Endothelial cell of umbilical vein (primary cell): ENCODE measurements at regions not wholly inside any gene's neighbourhood (a gene's known extent, or its start where the extent isn't known, plus 50 kb on each side); places are given as distances from the start of the nearest gene placed in this dataset.

Experiments used
- BruUV-seq: library from RNA; stranded (reverse); fragments of 400-500 nt; replicated peaks from 2 replicates; lab custom pipeline; 2021; lab: Mats Ljungman, UMichigan
- CTCF ChIA-PET: fragments of 300-600, 350-600 bp; sonication (Branson Sonifier 250); formaldehyde crosslinking; loops from one replicate; lab custom pipeline; 2021; ENCODE audit warnings: antibody characterized with exemption, inconsistent platforms; lab: Charles Lee
- POLR2A ChIA-PET: fragments of 300-600, 350-600 bp; sonication (Branson Sonifier 250); formaldehyde crosslinking; loops from one replicate; lab custom pipeline; 2021; ENCODE audit warnings: antibody characterized with exemption, inconsistent platforms; lab: Charles Lee
- DNase-seq: peaks from one replicate; pipeline ENCODE4 v3.0.0-alpha.2; 2011; ENCODE audit warnings: low read depth, low spot score
- FAIRE-seq: peaks from 2 replicates; lab custom pipeline; 2011; peaks lifted over from hg19 to GRCh38; lab: Jason Lieb, UNC
- H2AFZ ChIP-seq: 2 replicates; pipeline ENCODE4 v1.6.0; 2012; ENCODE audit warnings: low read depth, low read length, control low read depth, inconsistent platforms
- H3K27ac ChIP-seq: 2 replicates; pipeline ENCODE4 v1.5.1; 2011; ENCODE audit warnings: low read depth, mild to moderate bottlenecking, control low read depth, low read length, moderate library complexity; ENCODE audit not compliant: insufficient read depth
- H3K27me3 ChIP-seq, 2 experiments: 2 replicates each; pipeline versions ENCODE4 v1.6.0 to v1.6.1; 2011; ENCODE audit warnings: low read length in 2 of 2, mixed read lengths in 1 of 2; ENCODE audit not compliant: control insufficient read depth in 2 of 2, insufficient read depth in 2 of 2
- H3K36me3 ChIP-seq, 2 experiments: 2 replicates in 1 of 2; 3 replicates in 1 of 2; pipeline ENCODE4 v1.5.1; 2011; ENCODE audit warnings: low read length in 2 of 2, mild to moderate bottlenecking in 1 of 2, moderate library complexity in 1 of 2; ENCODE audit not compliant: control insufficient read depth in 2 of 2, insufficient read depth in 2 of 2; ENCODE audit errors: extremely low read depth in 1 of 2
- H3K4me1 ChIP-seq: 3 replicates; pipeline ENCODE4 v1.5.1; 2011; ENCODE audit warnings: mild to moderate bottlenecking, low read length; ENCODE audit not compliant: control insufficient read depth, insufficient read depth; ENCODE audit errors: extremely low read depth
- H3K4me2 ChIP-seq: 2 replicates; pipeline ENCODE4 v1.6.1; 2011; ENCODE audit warnings: low read length, control low read depth, mixed read lengths; ENCODE audit not compliant: insufficient read depth
- H3K4me3 ChIP-seq, 3 experiments: fragments of 200-600 bp in 1 of 3; sonication (generic), shearing (Covaris generic) in 1 of 3; replicated peaks in 1 of 3; 2 replicates each; pipeline ENCODE4 v1.5.1; 2011 to 2016; ENCODE audit warnings: control low read depth in 3 of 3, low read length in 3 of 3, mild to moderate bottlenecking in 2 of 3, inconsistent platforms in 1 of 3, low read depth in 1 of 3, moderate library complexity in 1 of 3; ENCODE audit not compliant: insufficient read depth in 1 of 3
- H3K79me2 ChIP-seq: 2 replicates; pipeline ENCODE4 v1.6.0; 2012; ENCODE audit warnings: low read length, inconsistent platforms; ENCODE audit not compliant: control insufficient read depth, insufficient read depth
- H3K9ac ChIP-seq: replicated peaks from 2 replicates; pipeline ENCODE3; 2011; ENCODE audit warnings: low read length, control low read depth; ENCODE audit not compliant: insufficient read depth; ENCODE audit errors: extremely low read depth
- H3K9me1 ChIP-seq: replicated peaks from 3 replicates; pipeline ENCODE4 v1.6.0; 2011; ENCODE audit warnings: mild to moderate bottlenecking, low read length; ENCODE audit not compliant: control insufficient read depth, insufficient read depth; ENCODE audit errors: extremely low read depth
- H3K9me3 ChIP-seq: replicated peaks from 2 replicates; pipeline ENCODE4 v1.5.1; 2012; ENCODE audit warnings: low read length, inconsistent platforms; ENCODE audit not compliant: control insufficient read depth, insufficient read depth
- H4K20me1 ChIP-seq: replicated peaks from 2 replicates; pipeline ENCODE3; 2011; ENCODE audit warnings: mild to moderate bottlenecking, low read length; ENCODE audit not compliant: control insufficient read depth, insufficient read depth; ENCODE audit errors: extremely low read depth
- EZH2 ChIP-seq: IDR thresholded peaks from 2 replicates; pipeline ENCODE4 v1.6.1; 2012; ENCODE audit warnings: borderline replicate concordance, low read depth, mild to moderate bottlenecking, moderate library complexity, low read length, inconsistent platforms; ENCODE audit not compliant: severe bottlenecking
- FOS ChIP-seq: IDR thresholded peaks from 2 replicates; pipeline ENCODE4 v1.6.1; 2011; ENCODE audit warnings: mild to moderate bottlenecking, low read length, moderate library complexity, borderline replicate concordance; ENCODE audit not compliant: insufficient read depth
- GATA2 ChIP-seq: IDR thresholded peaks from 2 replicates; pipeline ENCODE4 v1.7.0; 2011; ENCODE audit warnings: low read depth, mild to moderate bottlenecking, moderate library complexity, mixed read lengths, low read length; ENCODE audit not compliant: insufficient read length, insufficient read depth
- JUN ChIP-seq: IDR thresholded peaks from 2 replicates; pipeline ENCODE4 v1.6.1; 2011; ENCODE audit warnings: borderline replicate concordance, low read depth; ENCODE audit not compliant: insufficient read length, insufficient read depth
- MYC ChIP-seq: IDR thresholded peaks from one replicate; pipeline ENCODE4 v1.6.1; 2011; ENCODE audit warnings: mild to moderate bottlenecking, low read depth, low read length
- POLR2A ChIP-seq: IDR thresholded peaks from 2 replicates; pipeline ENCODE4 v1.6.1; 2012; ENCODE audit warnings: low read depth, mild to moderate bottlenecking, control low read depth, low read length
- POLR2AphosphoS5 ChIP-seq: IDR thresholded peaks from 2 replicates; pipeline ENCODE4 v1.6.1; 2012; ENCODE audit warnings: low read depth, mild to moderate bottlenecking, control low read depth, low read length, moderate library complexity; ENCODE audit not compliant: insufficient read depth
- dilution Hi-C: fragments of 300-500 bp; cut with MboI; formaldehyde crosslinking; loops from one replicate; pipeline ENCODE4 v1.15.0; 2019; ENCODE audit warnings: low sequenced_read_pairs; ENCODE audit not compliant: extremely low pct_ligation_motif_present
- intact Hi-C: fragments of 100-400 bp; cut with micrococcal nuclease; formaldehyde crosslinking; loops from one replicate; pipeline ENCODE4 v1.10.0; 2022
- TF ChIP-seq, protein P1 (sequence below): IDR thresholded peaks from 2 replicates; pipeline ENCODE4 v1.6.1; 2011; ENCODE audit not compliant: insufficient read depth, insufficient read length
- TF ChIP-seq, protein P2 (sequence below), 2 donors: IDR thresholded peaks; 1 replicate in 1 of 2; 2 replicates in 1 of 2; pipeline ENCODE4 v1.5.1; 2011; ENCODE audit warnings: low read length in 2 of 2, mild to moderate bottlenecking in 2 of 2, moderate library complexity in 2 of 2, control low read depth in 1 of 2, inconsistent platforms in 1 of 2, low read depth in 1 of 2; ENCODE audit not compliant: insufficient read depth in 1 of 2; ENCODE audit errors: extremely low read depth in 1 of 2

DNA sequence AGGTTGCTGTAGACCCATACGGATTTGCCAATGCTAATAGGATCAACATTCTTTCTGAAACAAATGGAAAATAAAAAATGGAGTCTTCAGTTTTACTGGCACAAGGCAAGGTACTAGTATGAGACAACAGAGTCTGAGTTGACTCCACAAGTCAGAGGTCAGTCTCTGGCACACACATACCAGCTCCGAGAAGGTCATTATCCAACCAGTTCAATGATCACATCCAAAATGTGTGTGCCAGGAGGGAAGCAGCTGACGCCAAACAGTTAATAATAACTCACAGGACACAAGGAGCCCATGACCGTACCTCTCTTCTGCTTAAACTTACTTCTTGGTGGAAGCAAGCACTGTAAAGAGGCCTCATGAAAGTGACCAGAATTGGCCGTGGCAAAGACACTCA, 528.6 kb downstream of the ZNF516 start:
- Histone ChIP-seq H4K20me1 (no peaks in the 10 kb centered on the region), H3K36me3 (no peaks in the 10 kb centered on the region), H3K27me3 (no peaks in the 10 kb centered on the region), H2AFZ (no peak overlapping the region), H3K4me1 (no peaks in the 10 kb centered on the region), H3K4me2 (no peak overlapping the region), H3K9me3 (peaks cover 2% of the 10 kb centered on the region), H3K4me3 (no peak overlapping the region), H3K9ac (no peak overlapping the region), H3K27ac (no peak overlapping the region), H3K79me2 (no peaks in the 10 kb centered on the region), H3K9me1 (no peaks in the 10 kb centered on the region)
- no TSS peak for BruUV-seq
- CTCF ChIA-PET: no interaction called here
- FAIRE-seq: no peak
- TF ChIP-seq POLR2A: no peak
- TF ChIP-seq POLR2AphosphoS5: no peak
- no peak for TF ChIP-seq EZH2
- TF ChIP-seq, protein P1, sequence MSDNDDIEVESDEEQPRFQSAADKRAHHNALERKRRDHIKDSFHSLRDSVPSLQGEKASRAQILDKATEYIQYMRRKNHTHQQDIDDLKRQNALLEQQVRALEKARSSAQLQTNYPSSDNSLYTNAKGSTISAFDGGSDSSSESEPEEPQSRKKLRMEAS: no peak
- TF ChIP-seq FOS: no peak
- TF ChIP-seq MYC: no peak
- TF ChIP-seq GATA2: no peak
- TF ChIP-seq, protein P2, sequence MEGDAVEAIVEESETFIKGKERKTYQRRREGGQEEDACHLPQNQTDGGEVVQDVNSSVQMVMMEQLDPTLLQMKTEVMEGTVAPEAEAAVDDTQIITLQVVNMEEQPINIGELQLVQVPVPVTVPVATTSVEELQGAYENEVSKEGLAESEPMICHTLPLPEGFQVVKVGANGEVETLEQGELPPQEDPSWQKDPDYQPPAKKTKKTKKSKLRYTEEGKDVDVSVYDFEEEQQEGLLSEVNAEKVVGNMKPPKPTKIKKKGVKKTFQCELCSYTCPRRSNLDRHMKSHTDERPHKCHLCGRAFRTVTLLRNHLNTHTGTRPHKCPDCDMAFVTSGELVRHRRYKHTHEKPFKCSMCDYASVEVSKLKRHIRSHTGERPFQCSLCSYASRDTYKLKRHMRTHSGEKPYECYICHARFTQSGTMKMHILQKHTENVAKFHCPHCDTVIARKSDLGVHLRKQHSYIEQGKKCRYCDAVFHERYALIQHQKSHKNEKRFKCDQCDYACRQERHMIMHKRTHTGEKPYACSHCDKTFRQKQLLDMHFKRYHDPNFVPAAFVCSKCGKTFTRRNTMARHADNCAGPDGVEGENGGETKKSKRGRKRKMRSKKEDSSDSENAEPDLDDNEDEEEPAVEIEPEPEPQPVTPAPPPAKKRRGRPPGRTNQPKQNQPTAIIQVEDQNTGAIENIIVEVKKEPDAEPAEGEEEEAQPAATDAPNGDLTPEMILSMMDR (IDR thresholded peaks at IDR 0.05; ENCODE audit: extremely low read depth in 1 of 2, insufficient read depth in 1 of 2, low read depth in 1 of 2, low read length in 2 of 2): no peak
- no peak for TF ChIP-seq JUN
- dilution Hi-C loops (no loop called here), intact Hi-C loops (no loop called here)
- DNase-seq: no peak
- POLR2A ChIA-PET: no interaction called here
